ENCODE measurements at regions not wholly inside any gene's neighbourhood (a gene's known extent, or its start where the extent isn't known, plus 50 kb on each side); places are given as distances from the start of the nearest gene placed in this dataset.
"Not testable (repeated sequence)": the region's sequence is repeated elsewhere in the genome, so short reads cannot be mapped to it uniquely, and the experiment has no call there.

- no peak for DNase-seq (ENCODE audit: low read depth)
These were observed 1915.7 kb upstream of the CDH9 start for GRCh38 chr5:28954074-28954473.

GRCh38 chr5:28947865-28948264, 1909.5 kb upstream of the CDH9 start:
- no peak for DNase-seq (ENCODE audit: low read depth)

- DNase-seq (ENCODE audit: low read depth): no peak
These were observed 1907.5 kb upstream of the CDH9 start for GRCh38 chr5:28945859-28946258.

GRCh38 chr5:28929366-28929765, 1891.0 kb upstream of the CDH9 start:
- DNase-seq (ENCODE audit: low read depth): not testable (repeated sequence)

GRCh38 chr5:28928327-28928790, 1890.0 kb upstream of the CDH9 start:
- not testable (repeated sequence) for DNase-seq (ENCODE audit: low read depth)

- DNase-seq (ENCODE audit: low read depth): no peak
These were observed 1889.4 kb upstream of the CDH9 start for GRCh38 chr5:28927559-28928326.

- DNase-seq (ENCODE audit: low read depth): no peak
These were observed 1888.0 kb upstream of the CDH9 start for GRCh38 chr5:28926422-28926821.

- no peak for DNase-seq (ENCODE audit: low read depth)
These were observed 1879.2 kb upstream of the CDH9 start for GRCh38 chr5:28917631-28918030.

GRCh38 chr5:28914297-28914696, 1875.9 kb upstream of the CDH9 start:
- no peak for DNase-seq (ENCODE audit: low read depth)

GRCh38 chr5:28903643-28904042, 1865.3 kb upstream of the CDH9 start:
- no peak for DNase-seq (ENCODE audit: low read depth)

GRCh38 chr5:28896949-28897348, 1858.6 kb upstream of the CDH9 start:
- DNase-seq (ENCODE audit: low read depth): no peak

GRCh38 chr5:28880936-28881335, 1842.5 kb upstream of the CDH9 start:
- no peak for DNase-seq (ENCODE audit: low read depth)

- no peak for DNase-seq (ENCODE audit: low read depth)
These were observed 1838.7 kb upstream of the CDH9 start for GRCh38 chr5:28877050-28877449.

GRCh38 chr5:28864006-28864405, 1825.6 kb upstream of the CDH9 start:
- DNase-seq (ENCODE audit: low read depth): no peak

- DNase-seq (ENCODE audit: low read depth): no peak
These were observed 1824.4 kb upstream of the CDH9 start for GRCh38 chr5:28862860-28863196.

GRCh38 chr5:28862137-28862859, 1823.9 kb upstream of the CDH9 start:
- no peak for DNase-seq (ENCODE audit: low read depth)

GRCh38 chr5:28855626-28856025, 1817.2 kb upstream of the CDH9 start:
- no peak for DNase-seq (ENCODE audit: low read depth)

GRCh38 chr5:28850320-28850921, 1812.0 kb upstream of the CDH9 start:
- DNase-seq (ENCODE audit: low read depth): peak; percentile 2

- DNase-seq (ENCODE audit: low read depth): no peak
These were observed 1792.7 kb upstream of the CDH9 start for GRCh38 chr5:28831042-28831441.

GRCh38 chr5:28823231-28823630, 1784.8 kb upstream of the CDH9 start:
- DNase-seq (ENCODE audit: low read depth): no peak

- DNase-seq (ENCODE audit: low read depth): no peak
These were observed 1783.7 kb upstream of the CDH9 start for GRCh38 chr5:28822071-28822470.

GRCh38 chr5:28810751-28811136, 1772.4 kb upstream of the CDH9 start:
- peak; percentile 31 for DNase-seq (ENCODE audit: low read depth)
